Coronary artery (tissue), 2 donors: ENCODE measurements at regions not wholly inside any gene's neighbourhood (a gene's known extent, or its start where the extent isn't known, plus 50 kb on each side); places are given as distances from the start of the nearest gene placed in this dataset.
A peak's percentile ranks its signal among the peaks of the same experiment; 100 is the strongest.
"Not testable (repeated sequence)": the region's sequence is repeated elsewhere in the genome, so short reads cannot be mapped to it uniquely, and the experiment has no call there.

ENCODE experiments used
- DNase-seq: peaks from one replicate; pipeline ENCODE4 v3.0.0-alpha.2; 2017; ENCODE audit warnings: low spot score
- H3K27ac ChIP-seq, 2 donors: fragments of 200-600 bp; sonication (generic); one replicate each; pipeline ENCODE4 v1.5.1; 2016 to 2019
- H3K4me3 ChIP-seq: fragments of 200-600 bp; sonication (generic); 2 replicates; pipeline ENCODE4 v1.5.1; 2016; ENCODE audit warnings: mild to moderate bottlenecking, moderate library complexity
- CTCF ChIP-seq: fragments of 200-600 bp; sonication (generic); IDR thresholded peaks from one replicate; pipeline ENCODE4 v1.5.1; 2019; ENCODE audit warnings: antibody characterized with exemption

GRCh38 chr12:105469701-105470100, 139.2 kb downstream of the C12orf75 start:
- Histone ChIP-seq H3K27ac (peak overlapping the region in 1 of 2 donors; percentile 49), H3K4me3 (no peak overlapping the region)
- no peak for TF ChIP-seq CTCF
- no peak for DNase-seq

- H3K27ac ChIP-seq, result peak overlapping the region in 1 of 2 donors; percentile 49
- no peak for TF ChIP-seq CTCF
These were observed 139.6 kb downstream of the C12orf75 start for GRCh38 chr12:105470102-105470501.

GRCh38 chr12:105470601-105471000, 140.1 kb downstream of the C12orf75 start:
- TF ChIP-seq CTCF, result no peak
- DNase-seq, result no peak
- Histone ChIP-seq H3K27ac (no peak overlapping the region), H3K4me3 (no peak overlapping the region)

More at GRCh38 chr12:105470102-105470501, 139.6 kb downstream of the C12orf75 start:
- no peak for DNase-seq
- no peak overlapping the region for H3K4me3 ChIP-seq

GRCh38 chr12:105474672-105475071, 144.2 kb downstream of the C12orf75 start:
- DNase-seq, result no peak
- no peak for TF ChIP-seq CTCF
- H3K4me3 ChIP-seq, result no peak overlapping the region
- no peak overlapping the region for H3K27ac ChIP-seq

GRCh38 chr12:105476616-105477015, 146.1 kb downstream of the C12orf75 start:
- no peak overlapping the region for H3K4me3 ChIP-seq
- TF ChIP-seq CTCF, result no peak
- no peak overlapping the region for H3K27ac ChIP-seq
- no peak for DNase-seq

GRCh38 chr12:105477873-105478272, 147.4 kb downstream of the C12orf75 start:
- TF ChIP-seq CTCF, result no peak
- H3K27ac ChIP-seq, result no peak overlapping the region
- DNase-seq, result no peak
- H3K4me3 ChIP-seq, result no peak overlapping the region

GRCh38 chr12:105478788-105479187, 148.3 kb downstream of the C12orf75 start:
- not testable (repeated sequence) for DNase-seq, H3K27ac ChIP-seq, H3K4me3 ChIP-seq

- Histone ChIP-seq H3K27ac (no peak overlapping the region), H3K4me3 (no peak overlapping the region)
- TF ChIP-seq CTCF, result no peak
- DNase-seq, result no peak
These were observed 149.2 kb downstream of the C12orf75 start for GRCh38 chr12:105479710-105480109.
